GM19372 (cell line): ENCODE measurements at regions not wholly inside any gene's neighbourhood (a gene's known extent, or its start where the extent isn't known, plus 50 kb on each side); places are given as distances from the start of the nearest gene placed in this dataset.

Experiments used
- ATAC-seq: cut with Tn5 transposase; IDR thresholded peaks from one replicate; pipeline ENCODE4 v1.9.1; 2021; ENCODE audit warnings: mild to moderate bottlenecking, low read depth, moderate library complexity; ENCODE audit not compliant: unreplicated experiment

- no peak for ATAC-seq
Measured at GRCh38 chr2:16508490-16508851, 157.2 kb downstream of the CYRIA start.

GRCh38 chr2:16507655-16508489, 157.8 kb downstream of the CYRIA start:
- ATAC-seq, result no peak

- ATAC-seq, result no peak
Measured at GRCh38 chr2:16506366-16506765, 159.3 kb downstream of the CYRIA start.

- ATAC-seq, result no peak
Measured at GRCh38 chr2:16496426-16497388, 168.9 kb downstream of the CYRIA start.

- no peak for ATAC-seq
Measured at GRCh38 chr2:16495509-16496208, 170.0 kb downstream of the CYRIA start.

- no peak for ATAC-seq
Measured at GRCh38 chr2:16494836-16495508, 170.7 kb downstream of the CYRIA start.

- ATAC-seq, result no peak
Measured at GRCh38 chr2:16493788-16494187, 171.8 kb downstream of the CYRIA start.

- no peak for ATAC-seq
Measured at GRCh38 chr2:16487686-16488085, 177.9 kb downstream of the CYRIA start.

GRCh38 chr2:16485251-16485650, 180.4 kb downstream of the CYRIA start:
- ATAC-seq, result no peak

GRCh38 chr2:16482460-16482859, 183.2 kb downstream of the CYRIA start:
- ATAC-seq, result no peak

- ATAC-seq, result no peak
Measured at GRCh38 chr2:16481351-16481750, 184.3 kb downstream of the CYRIA start.

GRCh38 chr2:16479721-16480120, 185.9 kb downstream of the CYRIA start:
- ATAC-seq, result no peak

GRCh38 chr2:16478434-16479210, 187.0 kb downstream of the CYRIA start:
- no peak for ATAC-seq

GRCh38 chr2:16477648-16478047, 188.0 kb downstream of the CYRIA start:
- no peak for ATAC-seq

GRCh38 chr2:16476866-16477265, 188.8 kb downstream of the CYRIA start:
- ATAC-seq, result no peak

- no peak for ATAC-seq
Measured at GRCh38 chr2:16475986-16476567, 189.6 kb downstream of the CYRIA start.

- no peak for ATAC-seq
Measured at GRCh38 chr2:16475586-16475985, 190.0 kb downstream of the CYRIA start.

- no peak for ATAC-seq
Measured at GRCh38 chr2:16473575-16473974, 192.1 kb downstream of the CYRIA start.

- ATAC-seq, result no peak
Measured at GRCh38 chr2:16470936-16471490, 194.6 kb downstream of the CYRIA start.
